SK-N-SH (cell line): ENCODE measurements at regions not wholly inside any gene's neighbourhood (a gene's known extent, or its start where the extent isn't known, plus 50 kb on each side); places are given as distances from the start of the nearest gene placed in this dataset.

Experiments
- CTCF ChIP-seq: fragments of 200-600 bp; sonication (generic); IDR thresholded peaks from 2 replicates; pipeline ENCODE4 v1.6.1; 2017; ENCODE audit warnings: antibody characterized with exemption, mild to moderate bottlenecking, moderate library complexity
- EP300 ChIP-seq, 2 experiments: IDR thresholded peaks; 2 replicates each; pipeline versions ENCODE4 v1.4.0 to v1.6.1; 2012; ENCODE audit warnings: borderline replicate concordance in 1 of 2, low read depth in 1 of 2, low read length in 1 of 2
- EZH2phosphoT487 ChIP-seq: fragments of 200-600 bp; sonication (generic); IDR thresholded peaks from 2 replicates; pipeline ENCODE4 v1.6.1; 2017; ENCODE audit warnings: low read depth, mixed run types, mild to moderate bottlenecking, antibody characterized with exemption, moderate library complexity, borderline replicate concordance
- FOXM1 ChIP-seq: IDR thresholded peaks from 2 replicates; pipeline ENCODE4 v1.4.0; 2012; ENCODE audit warnings: low read depth, mild to moderate bottlenecking
- GATA2 ChIP-seq: sonication (generic); formaldehyde crosslinking; IDR thresholded peaks from 2 replicates; pipeline ENCODE4 v1.5.0; 2020; ENCODE audit warnings: mild to moderate bottlenecking, missing genetic modification reagents
- JUND ChIP-seq: IDR thresholded peaks from 2 replicates; pipeline ENCODE4 v1.4.0; 2012
- MAX ChIP-seq: IDR thresholded peaks from 2 replicates; pipeline ENCODE4 v1.4.0; 2012; ENCODE audit warnings: low read depth
- NFIC ChIP-seq: IDR thresholded peaks from 2 replicates; pipeline ENCODE4 v1.4.0; 2012; ENCODE audit warnings: borderline replicate concordance
- PBX3 ChIP-seq: IDR thresholded peaks from 2 replicates; pipeline ENCODE4; 2012
- POLR2AphosphoS5 ChIP-seq: IDR thresholded peaks from 2 replicates; pipeline ENCODE4 v1.6.1; 2012; ENCODE audit warnings: low read depth, low read length
- REST ChIP-seq: IDR thresholded peaks from 2 replicates; pipeline ENCODE4 v1.6.1; 2012; ENCODE audit warnings: mild to moderate bottlenecking, low read depth, low read length, moderate library complexity
- SMC3 ChIP-seq: IDR thresholded peaks from 2 replicates; pipeline ENCODE4 v1.6.1; 2012; ENCODE audit warnings: low read depth, low read length, improper control_type of control experiment
- TAF1 ChIP-seq: IDR thresholded peaks from 2 replicates; pipeline ENCODE4 v1.6.1; 2012; ENCODE audit warnings: low read depth, mild to moderate bottlenecking, low read length, moderate library complexity, borderline replicate concordance

- TF ChIP-seq MAX = no peak
- no peak for TF ChIP-seq EZH2phosphoT487
- TF ChIP-seq SMC3 = no peak
- no peak for TF ChIP-seq CTCF
- no peak for TF ChIP-seq NFIC
- TF ChIP-seq TAF1 = no peak
- TF ChIP-seq FOXM1 = no peak
- no peak for TF ChIP-seq REST
- TF ChIP-seq POLR2AphosphoS5 = no peak
- no peak for TF ChIP-seq JUND
- no peak for TF ChIP-seq GATA2
- TF ChIP-seq PBX3 = no peak
- TF ChIP-seq EP300 (IDR thresholded peaks at IDR 0.05; ENCODE audit: borderline replicate concordance in 1 of 2, low read depth in 1 of 2, low read length in 1 of 2) = no peak
Measured at GRCh38 chr15:24901409-24901808, 53.4 kb upstream of the SNRPN start.
